Hematopoietic multipotent progenitor cell treated with erythropoietin and hydrocortisone succinate and interleukin-3 and kit ligand, for 6 days (in vitro differentiated cells): ENCODE measurements at regions not wholly inside any gene's neighbourhood (a gene's known extent, or its start where the extent isn't known, plus 50 kb on each side); places are given as distances from the start of the nearest gene placed in this dataset.

Experiments
- DNase-seq: peaks from one replicate; pipeline ENCODE4 v3.0.0-alpha.2; 2015

GRCh38 chr1:58119971-58120370, 426.6 kb downstream of the OMA1 start:
- no peak for DNase-seq

DNA sequence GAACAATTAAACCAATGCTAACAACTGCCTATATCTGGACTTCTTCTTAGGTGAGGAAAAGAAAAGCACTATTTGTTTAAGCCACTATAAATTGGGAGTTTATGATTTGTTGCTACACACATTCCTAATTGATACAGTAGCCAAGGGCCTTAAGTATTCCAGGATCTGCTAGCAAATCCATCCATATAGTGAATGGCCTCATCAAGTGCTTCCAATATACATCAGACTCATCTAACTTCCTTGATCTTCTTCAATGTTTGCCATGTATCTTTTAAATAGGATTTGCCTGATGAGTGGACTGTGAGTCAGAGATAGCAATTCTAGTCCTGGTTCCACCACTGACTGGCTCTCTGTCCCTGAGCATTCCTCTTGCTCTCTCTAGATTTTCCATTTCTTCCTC, 430.2 kb downstream of the OMA1 start:
- no peak for DNase-seq

- DNase-seq = no peak
These were observed 436.8 kb downstream of the OMA1 start for GRCh38 chr1:58109646-58110200.

DNA sequence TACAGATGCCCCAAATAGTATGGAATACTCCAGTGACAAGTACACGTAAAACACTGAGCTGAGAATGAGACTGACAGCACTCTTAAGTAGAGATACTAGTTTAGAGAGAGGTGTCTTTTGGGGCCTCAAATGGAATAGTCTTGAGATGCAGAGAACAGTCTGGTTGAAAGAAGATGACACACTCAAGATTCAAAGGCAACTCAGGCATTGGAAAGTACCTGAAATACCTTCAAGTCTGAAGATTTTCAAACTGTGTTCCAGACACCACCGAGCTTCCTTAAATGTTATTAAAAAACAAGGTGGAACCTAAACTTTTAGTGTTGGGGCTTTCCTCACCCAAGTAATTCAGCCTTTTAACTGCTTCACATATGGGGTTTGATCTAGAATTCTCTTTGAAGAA, 437.7 kb downstream of the OMA1 start:
- no peak for DNase-seq

DNA sequence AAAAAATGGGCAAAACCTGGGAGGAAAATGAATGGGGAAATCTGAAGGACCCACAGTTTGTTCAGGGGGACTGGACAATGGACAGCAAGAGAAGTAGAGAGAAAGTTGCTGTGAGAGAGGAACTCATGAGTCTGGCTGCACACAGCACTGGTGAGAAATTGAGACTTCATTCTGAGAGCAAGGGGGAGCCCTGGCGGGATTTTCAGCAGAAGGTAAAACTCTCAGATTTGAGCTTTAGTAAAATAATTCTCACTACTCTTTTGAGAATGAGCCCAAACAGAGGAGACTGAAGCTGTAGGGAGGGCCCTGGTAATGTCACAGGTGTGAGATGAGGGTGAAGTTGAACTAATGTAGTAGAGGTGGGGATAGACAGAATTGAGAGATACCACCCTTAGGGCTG, 438.6 kb downstream of the OMA1 start:
- no peak for DNase-seq

GRCh38 chr1:58104960-58105359, 441.6 kb downstream of the OMA1 start:
- DNase-seq = peak; percentile 30

DNA sequence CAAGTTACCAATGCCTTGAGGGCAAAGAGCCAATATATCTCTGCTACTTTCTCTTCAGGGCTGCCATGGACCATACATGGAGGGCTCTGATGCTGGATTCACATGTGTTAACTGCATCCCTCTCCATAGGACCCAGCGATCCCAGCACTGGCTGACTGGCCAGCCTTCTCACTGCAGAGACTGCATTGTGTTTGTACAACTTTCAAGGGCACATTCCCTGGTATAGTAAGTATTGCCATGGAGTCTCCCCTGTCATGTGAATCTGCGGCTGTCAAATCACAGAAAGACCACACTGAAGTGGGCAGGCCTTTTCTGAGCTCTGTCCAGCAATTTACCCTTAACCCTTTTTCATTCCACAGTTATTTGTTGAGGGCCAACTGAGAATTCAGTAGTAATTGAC, 449.8 kb downstream of the OMA1 start:
- no peak for DNase-seq

DNA sequence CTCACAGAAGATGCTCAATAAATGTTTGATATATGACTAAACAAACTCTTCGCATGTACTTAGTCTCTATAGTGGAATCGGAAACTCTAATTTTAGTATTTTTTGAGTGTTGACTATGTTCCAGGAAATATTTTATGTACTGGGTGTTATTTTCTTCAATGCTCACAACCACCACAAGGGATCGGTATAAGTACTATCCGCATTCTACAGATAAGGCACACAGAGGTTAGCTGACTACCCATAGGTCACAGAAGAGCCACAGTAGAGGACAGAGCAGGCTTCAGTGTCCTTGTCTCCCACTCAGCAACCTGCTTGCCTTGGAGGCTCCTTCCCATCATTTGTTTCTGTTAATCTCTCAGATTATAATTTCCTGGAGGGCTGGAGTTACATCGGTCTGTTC, 451.3 kb downstream of the OMA1 start:
- no peak for DNase-seq

GRCh38 chr1:58094221-58094620, 452.3 kb downstream of the OMA1 start:
- DNase-seq = peak; percentile 2

DNA sequence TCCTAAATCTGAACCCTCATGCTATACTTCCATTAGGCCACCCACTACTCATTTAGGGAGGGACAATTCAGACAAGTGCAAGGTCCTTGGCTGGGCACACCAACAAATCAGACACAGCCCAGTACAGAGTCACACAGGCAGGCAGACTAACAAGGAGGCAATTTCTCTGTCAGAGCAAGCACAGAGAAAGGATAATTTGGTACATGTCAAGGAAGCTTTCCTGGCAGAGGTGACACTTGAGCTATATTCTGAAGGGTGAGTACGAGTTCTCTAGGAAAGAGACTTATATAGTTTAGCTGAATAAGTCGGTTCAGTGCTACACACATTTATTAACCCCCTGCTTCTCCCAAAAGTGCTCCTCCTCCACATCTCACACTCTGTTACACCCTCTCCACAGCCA, 455.9 kb downstream of the OMA1 start:
- no peak for DNase-seq

DNA sequence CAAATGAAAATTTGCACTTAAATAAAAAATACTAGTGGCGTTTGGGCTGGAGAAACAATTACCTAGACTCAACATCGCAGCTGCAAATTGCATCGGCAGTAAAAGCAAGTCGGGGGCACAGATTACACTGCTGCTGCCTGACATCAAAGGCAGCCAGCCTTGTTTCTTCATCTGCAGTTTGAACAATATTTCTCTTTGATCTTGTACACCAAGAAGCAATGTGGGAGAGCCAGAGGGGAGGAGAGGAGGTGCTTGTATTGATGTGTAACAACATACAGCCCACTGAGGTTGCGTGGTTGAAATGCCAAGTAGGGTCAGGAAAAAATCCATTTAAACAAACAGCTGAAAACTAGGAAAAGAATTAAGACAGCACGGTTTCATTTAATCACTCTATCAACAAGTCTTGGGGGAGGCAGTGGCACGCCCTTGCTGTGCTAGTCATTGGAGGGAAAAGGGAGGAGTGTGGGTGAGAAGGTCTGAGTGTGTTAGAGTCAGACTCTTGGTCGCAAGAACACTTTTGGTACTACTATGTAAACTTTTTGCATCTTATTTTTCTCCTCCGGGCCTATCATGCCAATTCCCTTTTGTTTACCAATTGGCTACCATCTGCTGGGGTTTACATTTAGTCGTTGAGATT, 456.5 kb downstream of the OMA1 start:
- no peak for DNase-seq

DNA sequence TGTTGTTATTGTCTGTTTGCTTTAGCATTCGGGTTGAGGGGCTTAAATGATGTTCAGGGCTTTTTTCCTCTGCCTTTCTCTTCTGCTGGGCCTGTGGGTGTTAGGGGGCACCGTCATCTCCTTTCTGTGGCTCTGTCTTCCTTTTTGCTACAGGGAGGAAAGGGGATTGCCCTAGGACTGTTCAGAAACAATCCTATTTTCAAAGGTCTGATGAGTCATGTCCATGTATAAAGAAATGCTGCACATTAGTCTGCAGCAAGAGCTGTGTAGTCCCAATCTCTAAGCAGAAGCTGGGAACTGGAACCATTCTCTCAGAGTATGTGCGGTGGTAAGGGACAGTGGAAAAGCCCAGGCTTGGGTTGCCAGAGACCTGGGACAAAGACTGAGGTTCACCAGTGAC, 462.3 kb downstream of the OMA1 start:
- DNase-seq = no peak

- no peak for DNase-seq
These were observed 463.9 kb downstream of the OMA1 start for GRCh38 chr1:58082596-58082995.

- DNase-seq = no peak
These were observed 470.3 kb downstream of the OMA1 start for GRCh38 chr1:58076258-58076657.

DNA sequence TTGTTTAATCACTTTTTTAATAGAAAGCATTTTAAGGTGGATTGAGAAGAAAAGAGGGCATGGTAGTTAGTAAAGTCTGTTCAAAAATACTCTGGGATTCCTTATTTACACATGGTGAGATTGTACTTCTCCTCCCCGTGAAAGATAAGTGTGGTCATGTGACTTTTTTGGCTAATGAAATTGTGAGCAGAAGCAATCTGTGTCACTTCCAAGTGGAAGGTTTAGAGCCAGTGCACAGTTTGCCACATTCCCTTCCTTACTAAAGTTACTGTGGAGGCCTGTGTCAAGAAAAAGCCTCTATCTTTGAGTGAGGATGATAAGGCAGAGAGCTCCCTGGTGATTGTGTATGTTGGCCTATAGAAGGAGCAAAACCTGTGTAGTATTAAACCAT, 471.3 kb downstream of the OMA1 start:
- DNase-seq = no peak

DNA sequence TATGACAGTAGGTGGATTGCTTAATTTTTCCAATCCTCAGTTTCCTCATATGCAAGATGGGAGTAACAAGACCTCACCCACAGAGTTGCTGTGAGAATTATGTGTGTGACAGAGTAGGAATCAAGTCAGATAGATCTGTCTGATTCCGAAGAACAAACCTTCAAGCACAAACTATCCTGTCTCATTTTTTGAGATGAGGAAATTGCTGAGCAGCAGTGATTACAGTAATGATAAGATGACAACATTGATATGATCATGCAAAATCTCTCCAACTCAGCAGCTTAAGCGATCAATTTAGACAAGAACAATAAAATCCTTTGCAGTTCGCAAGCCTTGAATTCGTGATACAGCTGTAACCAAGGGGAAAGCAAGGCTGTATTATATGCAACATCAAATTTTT, 474.1 kb downstream of the OMA1 start:
- no peak for DNase-seq

- DNase-seq = no peak
These were observed 479.4 kb downstream of the OMA1 start for GRCh38 chr1:58067082-58067481.

DNA sequence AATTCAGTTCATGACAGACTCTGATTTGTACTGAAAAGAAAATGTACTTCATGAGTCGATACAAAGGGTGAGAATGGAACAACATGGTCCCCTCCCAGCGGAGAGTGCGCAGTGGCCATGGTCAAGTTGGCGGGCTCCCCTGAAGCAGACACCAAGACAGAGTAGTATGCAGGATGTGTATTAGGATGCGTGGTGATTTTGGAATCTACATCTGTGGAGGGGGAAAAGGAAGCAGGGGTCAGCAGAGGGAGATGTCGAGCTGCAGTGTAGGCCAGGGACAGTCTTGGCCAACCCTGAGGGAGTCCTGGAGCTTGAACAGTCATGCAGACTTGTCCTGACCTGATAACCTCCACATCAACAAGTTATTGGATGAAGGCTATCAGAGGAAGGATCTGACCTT, 481.0 kb downstream of the OMA1 start:
- DNase-seq = no peak

DNA sequence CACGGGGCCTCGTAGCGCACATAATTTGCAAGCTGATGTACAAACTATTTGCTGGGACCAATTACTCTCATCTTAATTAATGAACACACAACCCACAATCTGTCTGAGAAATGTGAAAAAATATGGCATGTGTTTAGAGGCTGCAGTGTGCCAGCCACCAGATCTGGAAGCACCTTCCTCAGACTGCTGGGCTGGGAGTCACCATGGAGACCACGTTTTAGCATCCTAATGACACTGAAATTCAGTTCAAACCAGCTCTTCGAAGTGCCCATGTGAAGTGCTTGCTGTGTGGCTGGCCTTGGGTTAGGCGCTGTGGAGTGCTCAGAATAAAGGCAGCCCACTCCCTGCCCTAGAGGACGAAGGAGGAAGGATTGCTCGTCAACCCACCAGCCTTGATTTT, 482.4 kb downstream of the OMA1 start:
- no peak for DNase-seq

- no peak for DNase-seq
These were observed 483.4 kb downstream of the OMA1 start for GRCh38 chr1:58063095-58063494.

- DNase-seq = no peak
These were observed 483.9 kb downstream of the OMA1 start for GRCh38 chr1:58062635-58063034.

GRCh38 chr1:58060559-58061170, 485.9 kb downstream of the OMA1 start:
- no peak for DNase-seq

DNA sequence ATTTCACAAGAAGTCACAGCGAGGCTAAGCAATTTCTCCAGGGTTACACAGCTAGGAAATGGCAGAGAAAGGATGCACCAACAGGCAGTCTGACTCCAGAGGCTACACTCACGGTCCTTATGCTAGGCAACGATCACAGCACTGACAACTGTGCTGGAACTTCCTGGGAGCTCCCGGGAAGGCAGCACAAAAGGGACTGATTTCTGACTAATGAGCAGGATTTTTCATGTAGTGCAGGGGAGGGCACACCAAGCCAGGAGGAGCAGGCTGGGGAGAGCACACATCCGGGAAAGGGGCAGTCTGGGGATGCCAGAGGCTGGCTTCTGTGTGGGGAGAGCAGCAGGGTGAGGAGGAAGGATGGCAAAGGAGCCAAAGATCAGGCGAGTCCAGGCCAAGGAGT, 486.7 kb downstream of the OMA1 start:
- no peak for DNase-seq

- DNase-seq = no peak
These were observed 488.2 kb downstream of the OMA1 start for GRCh38 chr1:58058323-58058722.

DNA sequence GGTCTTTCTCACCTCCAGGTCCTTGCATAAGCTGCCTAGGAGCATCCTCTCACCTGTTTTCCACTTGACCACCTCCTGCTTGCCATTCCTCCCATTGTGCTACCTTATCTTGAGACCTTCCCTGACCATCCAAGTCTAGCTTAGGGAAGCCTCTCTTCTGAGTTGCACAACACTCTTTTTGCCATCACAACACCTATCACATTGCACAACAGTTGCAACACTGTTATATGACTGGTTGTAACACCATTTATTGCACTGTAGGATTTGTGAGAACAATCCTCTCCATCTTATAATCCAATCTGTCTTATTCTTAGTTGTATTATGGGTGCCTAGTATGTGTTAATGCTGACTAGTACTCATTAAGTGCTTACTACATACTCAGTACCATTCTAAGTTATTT, 488.7 kb downstream of the OMA1 start:
- no peak for DNase-seq
